GM18517 (cell line): ENCODE measurements at regions not wholly inside any gene's neighbourhood (a gene's known extent, or its start where the extent isn't known, plus 50 kb on each side); places are given as distances from the start of the nearest gene placed in this dataset.
"Not testable (repeated sequence)": the region's sequence is repeated elsewhere in the genome, so short reads cannot be mapped to it uniquely, and the experiment has no call there.

Experiments
- ATAC-seq: cut with Tn5 transposase; IDR thresholded peaks from one replicate; pipeline ENCODE4 v1.9.1; 2021; ENCODE audit warnings: mild to moderate bottlenecking, moderate library complexity; ENCODE audit not compliant: unreplicated experiment

DNA sequence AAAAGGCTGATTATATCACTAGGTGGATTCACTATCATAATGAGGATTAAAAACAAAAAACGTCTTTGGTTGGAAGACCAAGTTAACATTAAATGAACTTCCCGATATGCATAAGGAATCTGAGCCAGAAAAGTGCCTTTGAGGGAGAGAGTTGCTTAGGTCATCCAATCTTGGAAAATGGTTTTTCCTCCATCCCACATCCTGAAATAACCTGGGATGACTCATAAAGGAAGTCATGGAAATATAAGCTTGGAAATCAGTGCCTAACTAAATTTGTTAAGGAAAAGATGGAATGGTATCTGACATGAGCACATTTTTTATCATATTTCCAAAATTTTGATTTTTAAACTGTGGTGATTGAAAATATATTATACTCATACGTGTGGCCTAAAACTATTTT is 66.0 kb downstream of the KBTBD8 start:
- ATAC-seq, result no peak

GRCh38 chr3:67067251-67067650 is 69.1 kb downstream of the KBTBD8 start:
- ATAC-seq, result peak; percentile 86

- ATAC-seq, result not testable (repeated sequence)
Measured at GRCh38 chr3:67072640-67073039, 74.5 kb downstream of the KBTBD8 start.

- no peak for ATAC-seq
Measured at GRCh38 chr3:67073812-67074211, 75.7 kb downstream of the KBTBD8 start.

DNA sequence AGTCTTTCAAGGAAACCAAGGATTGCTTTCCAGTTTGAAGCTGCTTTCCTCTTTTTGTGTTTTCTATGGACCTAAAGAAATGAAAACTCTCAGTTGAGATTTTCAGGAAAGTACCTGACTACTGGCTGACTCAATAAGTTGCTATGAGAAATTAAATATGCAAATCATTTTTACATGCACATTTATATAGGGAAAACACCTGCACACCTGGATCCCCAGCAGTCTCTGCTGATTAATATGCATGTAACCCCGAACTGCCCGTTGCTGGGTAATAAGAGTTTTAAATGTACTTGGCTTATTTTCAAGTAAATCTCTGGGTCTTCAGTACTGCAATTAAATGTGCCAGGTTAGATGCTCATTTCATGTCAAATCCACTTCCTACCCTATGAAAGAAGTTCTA is 77.2 kb downstream of the KBTBD8 start:
- no peak for ATAC-seq

- ATAC-seq, result no peak
Measured at GRCh38 chr3:67076607-67077006, 78.5 kb downstream of the KBTBD8 start.

GRCh38 chr3:67077656-67078055 is 79.5 kb downstream of the KBTBD8 start:
- ATAC-seq, result no peak

- ATAC-seq, result no peak
Measured at GRCh38 chr3:67082533-67083024, 84.5 kb downstream of the KBTBD8 start.

GRCh38 chr3:67083277-67083676 is 85.2 kb downstream of the KBTBD8 start:
- ATAC-seq, result peak; percentile 77

- ATAC-seq, result no peak
Measured at GRCh38 chr3:67087788-67088187, 89.7 kb downstream of the KBTBD8 start.

DNA sequence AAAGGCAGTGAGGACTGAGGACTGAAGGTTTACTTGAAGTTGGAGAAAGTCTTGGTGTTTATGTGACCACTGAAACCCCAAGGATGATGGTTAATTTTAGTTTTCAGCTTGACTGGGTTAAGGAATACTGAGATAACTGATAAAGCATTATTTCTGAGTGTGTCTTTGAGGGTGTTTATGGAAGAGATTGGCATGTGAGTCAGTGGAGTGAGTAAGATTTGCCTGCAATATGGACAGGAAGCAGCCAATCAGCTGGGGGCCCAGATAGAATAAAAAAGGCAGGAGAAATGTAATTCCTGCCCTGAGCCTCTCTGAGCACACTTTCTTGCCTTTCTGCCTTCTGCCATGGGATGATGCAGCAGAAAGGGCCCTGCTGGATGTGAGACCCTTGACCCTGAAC is 92.4 kb downstream of the KBTBD8 start:
- no peak for ATAC-seq

- no peak for ATAC-seq
Measured at GRCh38 chr3:67093305-67093704, 95.2 kb downstream of the KBTBD8 start.

DNA sequence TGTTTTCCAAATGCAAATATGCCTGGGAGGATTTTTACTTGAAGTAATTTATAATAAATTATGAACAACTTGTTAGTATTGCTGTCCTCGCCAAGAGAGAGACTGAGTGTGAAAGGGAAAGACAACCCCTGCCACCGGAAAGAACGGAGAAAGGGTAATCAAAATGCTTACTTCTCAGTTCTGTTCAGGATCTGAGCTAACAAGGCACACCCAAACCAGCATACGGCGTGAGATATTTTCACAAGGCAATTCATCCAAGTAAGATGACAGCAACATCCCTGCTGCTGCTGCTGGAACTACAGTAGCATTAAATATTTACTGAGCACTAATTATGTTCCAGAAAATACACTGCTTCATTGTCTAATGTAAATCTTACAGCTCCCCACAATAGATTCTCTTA is 96.1 kb downstream of the KBTBD8 start:
- ATAC-seq, result no peak

DNA sequence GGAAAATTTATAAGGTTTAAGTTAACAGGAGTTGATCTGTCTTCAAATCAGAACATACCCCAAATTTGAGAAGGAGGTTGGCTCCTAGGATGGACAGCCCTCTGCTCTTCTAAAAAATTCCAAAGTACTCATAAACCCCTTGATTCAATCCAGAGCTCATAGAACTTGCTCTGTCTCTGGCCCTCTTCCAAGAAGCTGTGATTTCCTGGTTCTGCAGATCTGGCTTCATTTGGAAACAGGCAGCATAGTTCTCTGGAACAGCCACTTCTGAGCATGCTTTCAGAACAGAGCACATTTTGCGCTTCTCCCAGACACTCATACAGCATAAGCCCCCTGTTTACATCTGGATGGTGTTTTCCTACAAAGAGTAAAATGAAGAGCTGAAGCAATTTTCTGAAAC is 96.7 kb downstream of the KBTBD8 start:
- no peak for ATAC-seq

- no peak for ATAC-seq
Measured at GRCh38 chr3:67104388-67104787, 106.3 kb downstream of the KBTBD8 start.

DNA sequence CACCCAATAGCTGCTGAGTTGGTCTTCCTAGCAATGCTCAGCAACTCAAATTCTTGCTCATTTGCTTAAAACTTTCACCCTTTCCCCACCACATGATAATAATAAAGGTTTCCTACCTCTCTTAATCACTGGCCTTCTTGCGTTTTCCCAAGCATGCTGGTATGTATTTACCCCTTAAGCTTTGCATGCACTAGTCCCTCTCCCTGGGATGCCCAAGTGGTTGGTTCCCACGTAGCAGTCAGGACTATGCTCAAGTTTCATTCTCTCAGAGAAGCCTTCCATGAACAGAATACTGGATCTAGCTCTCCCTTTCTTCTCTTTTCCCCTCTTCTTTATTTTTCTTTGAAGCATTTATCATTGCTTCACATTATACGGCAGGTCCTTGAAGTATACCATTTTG is 108.8 kb downstream of the KBTBD8 start:
- no peak for ATAC-seq

- no peak for ATAC-seq
Measured at GRCh38 chr3:67109651-67110204, 111.6 kb downstream of the KBTBD8 start.

DNA sequence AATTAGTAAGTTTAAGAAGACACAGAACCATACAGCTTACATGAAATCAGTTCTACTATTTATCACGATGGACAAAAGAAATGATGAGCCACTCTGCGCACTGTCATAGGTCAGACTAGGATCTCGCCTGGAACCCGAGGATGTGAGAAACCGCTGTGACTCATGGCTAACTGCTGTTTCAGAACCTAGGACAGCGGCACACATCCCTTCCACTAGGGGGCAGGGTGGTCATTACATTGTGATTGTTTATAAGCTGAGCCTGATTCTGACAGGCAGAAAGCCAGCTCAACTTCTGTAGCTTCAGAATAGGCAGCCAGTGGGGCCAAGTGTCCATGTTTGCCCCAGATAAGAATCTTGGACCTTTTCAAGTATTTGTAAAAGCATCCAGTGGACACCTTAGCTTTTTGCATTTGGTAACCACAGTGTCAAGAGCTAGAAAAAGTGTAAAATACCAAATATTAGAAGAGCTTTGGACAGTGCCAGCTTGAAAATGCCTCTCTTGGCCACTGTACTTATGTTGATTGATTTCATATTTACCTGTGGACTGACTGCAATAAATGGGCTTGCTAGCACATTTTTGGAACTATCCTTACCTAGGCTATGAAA is 115.8 kb downstream of the KBTBD8 start:
- peak; percentile 97 for ATAC-seq

GRCh38 chr3:67118122-67118521 is 120.0 kb downstream of the KBTBD8 start:
- no peak for ATAC-seq

DNA sequence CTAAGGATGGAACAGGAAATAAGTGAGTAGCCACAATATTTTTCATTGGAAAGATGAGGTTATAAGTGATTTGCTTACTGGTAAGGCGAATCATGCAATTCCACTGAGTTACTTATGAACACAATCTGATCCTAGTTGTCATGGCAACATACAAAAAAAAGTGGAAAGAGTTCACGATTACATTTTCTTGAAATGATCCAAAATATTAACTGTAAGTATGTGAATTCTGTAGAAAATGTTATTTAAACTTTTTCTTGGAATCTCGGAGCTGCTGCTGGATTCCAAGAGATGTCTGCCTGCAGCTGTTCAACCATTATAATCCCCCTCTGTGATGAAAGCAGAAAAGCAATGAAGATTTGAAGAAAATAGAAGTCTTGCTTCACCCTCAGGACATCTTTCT is 120.5 kb downstream of the KBTBD8 start:
- no peak for ATAC-seq

DNA sequence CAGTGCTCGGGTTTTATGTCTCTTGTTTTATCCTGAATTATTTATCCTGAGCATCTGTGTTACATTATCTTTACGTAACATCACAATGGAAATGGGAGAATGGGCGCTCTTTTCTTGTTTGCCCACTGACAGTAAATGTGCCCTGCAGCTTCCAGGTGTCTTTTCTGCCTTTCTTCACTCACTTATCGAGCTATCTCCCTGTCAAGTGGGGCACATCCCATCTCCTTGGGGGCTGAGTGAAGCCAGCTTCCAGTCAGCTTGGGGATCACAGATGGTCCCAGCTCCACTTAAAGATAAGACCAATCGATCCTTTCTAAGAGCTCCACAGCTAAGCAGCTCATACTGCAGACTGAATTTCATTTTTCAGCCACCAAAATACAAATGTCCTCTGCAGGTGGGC is 125.8 kb downstream of the KBTBD8 start:
- ATAC-seq, result no peak

- ATAC-seq, result no peak
Measured at GRCh38 chr3:67127254-67127653, 129.1 kb downstream of the KBTBD8 start.

DNA sequence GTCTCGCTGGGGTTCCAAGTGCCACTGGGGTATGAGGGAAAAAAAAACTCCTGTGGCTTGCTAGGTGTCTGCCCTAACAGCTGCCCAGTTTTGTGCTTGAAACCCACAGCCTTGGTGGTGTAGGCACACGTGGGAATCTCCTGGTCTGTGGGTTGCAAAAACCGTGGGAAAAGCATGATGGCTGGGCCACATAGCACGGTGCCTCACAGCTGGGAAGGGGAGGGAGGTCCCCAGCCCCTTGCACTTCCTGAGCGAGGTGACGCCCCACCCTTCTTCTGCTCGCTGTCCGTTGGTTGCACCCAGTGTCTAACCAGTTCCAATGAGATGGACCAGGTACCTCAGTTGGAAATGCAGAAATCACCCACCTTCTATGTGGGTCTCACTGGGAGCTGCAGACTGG is 144.3 kb downstream of the KBTBD8 start:
- ATAC-seq, result no peak
